Fibroblast of lung (primary cell): ENCODE measurements at regions not wholly inside any gene's neighbourhood (a gene's known extent, or its start where the extent isn't known, plus 50 kb on each side); places are given as distances from the start of the nearest gene placed in this dataset.

Source experiments
- CTCF ChIP-seq, 2 donors: IDR thresholded peaks in 1 of 2; conservative IDR thresholded peaks in 1 of 2; 1 replicate in 1 of 2; 2 replicates in 1 of 2; pipeline ENCODE4 v1.5.1; 2011 to 2012; ENCODE audit warnings: low read length in 2 of 2, control low read depth in 1 of 2, inconsistent platforms in 1 of 2, low read depth in 1 of 2, mild to moderate bottlenecking in 1 of 2
- EZH2 ChIP-seq: IDR thresholded peaks from 2 replicates; pipeline ENCODE4 v1.5.1; 2012; ENCODE audit warnings: low read length, control low read depth, mild to moderate bottlenecking; ENCODE audit errors: missing control alignments

GRCh38 chr13:108113407-108113806, 101.9 kb downstream of the LIG4 start:
- TF ChIP-seq CTCF (conservative IDR thresholded peaks at IDR 0.05 in 1 of 2, IDR thresholded peaks at IDR 0.05 in 1 of 2; ENCODE audit: low read depth in 1 of 2, low read length in 2 of 2), result no peak
- TF ChIP-seq EZH2, result no peak
